ENCODE measurements at regions not wholly inside any gene's neighbourhood (a gene's known extent, or its start where the extent isn't known, plus 50 kb on each side); places are given as distances from the start of the nearest gene placed in this dataset.
"Not testable (repeated sequence)": the region's sequence is repeated elsewhere in the genome, so short reads cannot be mapped to it uniquely, and the experiment has no call there.

DNA sequence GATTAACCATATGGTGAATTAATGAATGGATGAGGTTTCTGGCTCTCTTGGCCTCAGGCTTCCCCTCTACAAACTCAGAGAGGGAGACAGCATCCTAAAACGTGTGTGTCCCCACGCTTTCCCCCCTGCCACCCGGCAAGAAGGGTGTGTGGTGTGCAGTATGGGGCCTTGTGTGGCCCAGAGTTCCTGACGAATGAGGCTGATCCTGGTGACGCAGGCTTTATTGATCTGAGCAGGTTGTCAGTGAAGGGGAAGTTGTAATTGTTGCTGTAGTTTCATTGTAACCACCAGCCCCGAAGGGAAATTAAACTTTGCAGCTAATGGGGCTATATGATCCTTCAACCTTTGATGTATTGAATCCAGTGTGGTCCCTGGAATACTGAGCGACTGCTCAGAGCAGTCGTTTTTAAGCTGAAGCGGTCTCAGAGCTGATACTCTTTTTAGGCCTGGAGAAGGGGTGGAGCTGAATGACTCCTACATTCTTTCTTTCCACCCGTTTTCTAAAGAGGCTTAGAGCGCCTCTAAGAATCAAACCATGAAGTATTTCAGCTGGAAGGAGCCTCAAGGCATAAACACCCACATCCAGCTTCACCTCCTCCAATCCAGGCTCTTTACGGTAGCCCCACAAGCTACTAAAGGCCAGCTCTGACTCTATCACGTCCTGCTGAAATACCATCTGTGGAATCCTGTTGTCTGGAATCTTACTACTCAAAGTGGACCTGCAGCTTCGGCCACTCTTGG lies 284.7 kb downstream of the MIAT start:
- Histone ChIP-seq H3K36me3 (ENCODE audit: control insufficient read depth, insufficient read depth, low read length) (no peaks in the 10 kb centered on the region), H3K4me1 (ENCODE audit: control insufficient read depth, insufficient read depth, low read length) (no peaks in the 10 kb centered on the region), H3K27me3 (ENCODE audit: control insufficient read depth, insufficient read depth, low read length) (peaks cover 17% of the 10 kb centered on the region), H3K4me3 (ENCODE audit: low read depth, low read length) (no peak overlapping the region), H3K9me3 (ENCODE audit: control insufficient read depth, insufficient read depth, low read length) (no peaks in the 10 kb centered on the region), H3K27ac (ENCODE audit: low read depth, low read length) (no peak overlapping the region)
- DNase-seq (ENCODE audit: low read depth in 4 of 6, low spot score in 6 of 6), result peak in 1 of 6 donors; percentile 64
- 57% methylated on average over 14 of the region's 14 CpGs for WGBS (ENCODE audit: insufficient coverage)

- Histone ChIP-seq H3K36me3 (ENCODE audit: control insufficient read depth, insufficient read depth, low read length) (no peaks in the 10 kb centered on the region), H3K4me3 (ENCODE audit: low read depth, low read length) (no peak overlapping the region), H3K27ac (ENCODE audit: low read depth, low read length) (no peak overlapping the region), H3K9me3 (ENCODE audit: control insufficient read depth, insufficient read depth, low read length) (no peaks in the 10 kb centered on the region), H3K4me1 (ENCODE audit: control insufficient read depth, insufficient read depth, low read length) (no peaks in the 10 kb centered on the region), H3K27me3 (ENCODE audit: control insufficient read depth, insufficient read depth, low read length) (peaks cover 17% of the 10 kb centered on the region)
- DNase-seq (ENCODE audit: low read depth in 4 of 6, low spot score in 6 of 6), result no peak
- WGBS (ENCODE audit: insufficient coverage), result 88% methylated on average over 3 of the region's 4 CpGs
These were observed 285.2 kb downstream of the MIAT start for GRCh38 chr22:26942637-26942957.

DNA sequence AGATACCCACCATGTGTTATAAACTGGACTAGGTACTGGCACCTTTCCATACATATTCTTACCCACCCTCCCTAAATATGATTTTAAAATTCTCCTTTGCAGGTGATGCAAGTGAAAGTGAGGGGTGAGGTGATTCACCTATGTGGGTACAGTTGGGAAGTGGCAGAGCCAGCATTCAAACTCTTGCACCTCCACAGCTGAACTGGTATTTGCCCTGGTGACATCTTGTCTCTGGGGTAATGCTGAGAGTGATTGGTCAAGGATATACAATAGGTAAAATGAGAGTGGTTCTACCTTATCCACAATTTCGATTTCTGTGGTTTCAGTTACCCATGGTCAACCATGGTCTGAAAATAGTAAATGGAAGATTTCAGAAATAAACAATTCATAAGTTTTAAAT lies 288.2 kb downstream of the MIAT start:
- H3K4me3 ChIP-seq (ENCODE audit: low read depth, low read length), result no peak overlapping the region
- H3K27ac ChIP-seq (ENCODE audit: low read depth, low read length), result no peak overlapping the region
- no CpG with 5 or more reads among the region's 1 CpG for WGBS (ENCODE audit: insufficient coverage)
- no peaks in the 10 kb centered on the region for H3K9me3 ChIP-seq (ENCODE audit: control insufficient read depth, insufficient read depth, low read length)
- DNase-seq (ENCODE audit: low read depth in 4 of 6, low spot score in 6 of 6), result no peak
- peaks cover 23% of the 10 kb centered on the region for H3K27me3 ChIP-seq (ENCODE audit: control insufficient read depth, insufficient read depth, low read length)
- no peaks in the 10 kb centered on the region for H3K4me1 ChIP-seq (ENCODE audit: control insufficient read depth, insufficient read depth, low read length)
- no peaks in the 10 kb centered on the region for H3K36me3 ChIP-seq (ENCODE audit: control insufficient read depth, insufficient read depth, low read length)

GRCh38 chr22:26949193-26949592 lies 291.8 kb downstream of the MIAT start:
- no CpG with 5 or more reads among the region's 3 CpGs for WGBS (ENCODE audit: insufficient coverage)
- Histone ChIP-seq H3K9me3 (ENCODE audit: control insufficient read depth, insufficient read depth, low read length) (no peaks in the 10 kb centered on the region), H3K4me1 (ENCODE audit: control insufficient read depth, insufficient read depth, low read length) (peaks cover 14% of the 10 kb centered on the region), H3K36me3 (ENCODE audit: control insufficient read depth, insufficient read depth, low read length) (no peaks in the 10 kb centered on the region), H3K27ac (ENCODE audit: low read depth, low read length) (no peak overlapping the region), H3K27me3 (ENCODE audit: control insufficient read depth, insufficient read depth, low read length) (peaks cover 26% of the 10 kb centered on the region), H3K4me3 (ENCODE audit: low read depth, low read length) (no peak overlapping the region)
- DNase-seq (ENCODE audit: low read depth in 4 of 6, low spot score in 6 of 6), result no peak

- Histone ChIP-seq H3K4me1 (ENCODE audit: control insufficient read depth, insufficient read depth, low read length) (peaks cover 14% of the 10 kb centered on the region), H3K27me3 (ENCODE audit: control insufficient read depth, insufficient read depth, low read length) (peaks cover 31% of the 10 kb centered on the region)
- no CpG with 5 or more reads among the region's 3 CpGs for WGBS (ENCODE audit: insufficient coverage)
- not testable (repeated sequence) for H3K36me3 ChIP-seq (ENCODE audit: control insufficient read depth, insufficient read depth, low read length); H3K9me3 ChIP-seq (ENCODE audit: control insufficient read depth, insufficient read depth, low read length); H3K27ac ChIP-seq (ENCODE audit: low read depth, low read length); H3K4me3 ChIP-seq (ENCODE audit: low read depth, low read length); DNase-seq (ENCODE audit: low read depth in 4 of 6, low spot score in 6 of 6)
These were observed 293.8 kb downstream of the MIAT start for GRCh38 chr22:26951139-26951538.

DNA sequence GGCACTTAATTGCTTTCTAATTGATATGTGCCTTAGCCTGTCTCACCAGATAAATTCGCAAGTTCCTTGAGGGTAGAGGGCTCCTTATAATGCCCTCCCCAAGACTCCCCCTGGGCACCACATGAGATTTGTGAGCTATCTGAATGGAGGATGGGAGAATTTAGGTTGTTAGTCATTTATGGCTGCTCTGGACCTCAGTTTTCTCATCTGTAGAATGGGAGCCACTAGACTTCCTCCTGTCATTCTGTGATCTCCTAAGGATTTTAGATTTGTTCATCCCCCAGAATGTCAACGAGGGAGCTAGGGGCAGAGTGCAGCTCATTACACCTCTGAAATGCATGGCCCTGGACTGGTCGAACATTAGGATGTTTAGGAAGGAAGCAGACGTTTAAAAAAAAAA lies 294.6 kb downstream of the MIAT start:
- no peak for DNase-seq (ENCODE audit: low read depth in 4 of 6, low spot score in 6 of 6)
- Histone ChIP-seq H3K27ac (ENCODE audit: low read depth, low read length) (no peak overlapping the region), H3K27me3 (ENCODE audit: control insufficient read depth, insufficient read depth, low read length) (peaks cover 23% of the 10 kb centered on the region), H3K36me3 (ENCODE audit: control insufficient read depth, insufficient read depth, low read length) (no peaks in the 10 kb centered on the region), H3K9me3 (ENCODE audit: control insufficient read depth, insufficient read depth, low read length) (no peaks in the 10 kb centered on the region), H3K4me1 (ENCODE audit: control insufficient read depth, insufficient read depth, low read length) (peaks cover 14% of the 10 kb centered on the region), H3K4me3 (ENCODE audit: low read depth, low read length) (no peak overlapping the region)
- 40% methylated on average over 2 of the region's 4 CpGs for WGBS (ENCODE audit: insufficient coverage)

DNA sequence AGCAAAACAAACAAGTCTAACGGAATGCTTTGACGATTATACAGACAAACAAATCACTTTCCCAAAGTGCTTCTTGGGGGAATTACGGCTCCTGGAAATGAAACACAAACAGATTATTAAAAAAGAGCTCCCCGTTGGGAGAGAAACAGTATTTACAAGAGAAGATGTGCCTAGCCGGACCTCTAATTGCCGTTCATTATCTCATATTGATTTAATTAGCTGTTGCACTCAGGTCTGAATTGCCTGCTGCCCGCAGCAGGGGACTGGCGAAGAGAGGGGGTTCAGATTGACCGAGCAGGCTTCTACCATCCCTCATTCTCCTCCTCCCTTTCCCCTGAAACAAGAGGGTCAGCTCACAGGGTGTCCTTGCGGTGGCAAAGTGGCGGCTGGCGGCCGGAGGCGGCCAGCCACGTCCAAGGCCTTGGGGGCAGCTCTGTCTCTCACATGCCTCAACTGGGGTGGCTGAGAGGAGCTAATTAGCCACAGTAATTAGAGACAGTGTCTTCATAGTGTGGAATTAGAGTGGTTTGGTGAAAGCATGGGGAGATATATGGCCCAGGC lies 295.1 kb downstream of the MIAT start:
- no peak overlapping the region for H3K4me3 ChIP-seq (ENCODE audit: low read depth, low read length)
- H3K4me1 ChIP-seq (ENCODE audit: control insufficient read depth, insufficient read depth, low read length), result peaks cover 14% of the 10 kb centered on the region
- H3K27ac ChIP-seq (ENCODE audit: low read depth, low read length), result no peak overlapping the region
- 12% methylated on average over 9 of the region's 15 CpGs for WGBS (ENCODE audit: insufficient coverage)
- no peaks in the 10 kb centered on the region for H3K36me3 ChIP-seq (ENCODE audit: control insufficient read depth, insufficient read depth, low read length)
- peak in 4 of 6 donors; percentile 27 to 97 (median 56) for DNase-seq (ENCODE audit: low read depth in 4 of 6, low spot score in 6 of 6)
- peaks cover 22% of the 10 kb centered on the region for H3K27me3 ChIP-seq (ENCODE audit: control insufficient read depth, insufficient read depth, low read length)
- H3K9me3 ChIP-seq (ENCODE audit: control insufficient read depth, insufficient read depth, low read length), result no peaks in the 10 kb centered on the region

DNA sequence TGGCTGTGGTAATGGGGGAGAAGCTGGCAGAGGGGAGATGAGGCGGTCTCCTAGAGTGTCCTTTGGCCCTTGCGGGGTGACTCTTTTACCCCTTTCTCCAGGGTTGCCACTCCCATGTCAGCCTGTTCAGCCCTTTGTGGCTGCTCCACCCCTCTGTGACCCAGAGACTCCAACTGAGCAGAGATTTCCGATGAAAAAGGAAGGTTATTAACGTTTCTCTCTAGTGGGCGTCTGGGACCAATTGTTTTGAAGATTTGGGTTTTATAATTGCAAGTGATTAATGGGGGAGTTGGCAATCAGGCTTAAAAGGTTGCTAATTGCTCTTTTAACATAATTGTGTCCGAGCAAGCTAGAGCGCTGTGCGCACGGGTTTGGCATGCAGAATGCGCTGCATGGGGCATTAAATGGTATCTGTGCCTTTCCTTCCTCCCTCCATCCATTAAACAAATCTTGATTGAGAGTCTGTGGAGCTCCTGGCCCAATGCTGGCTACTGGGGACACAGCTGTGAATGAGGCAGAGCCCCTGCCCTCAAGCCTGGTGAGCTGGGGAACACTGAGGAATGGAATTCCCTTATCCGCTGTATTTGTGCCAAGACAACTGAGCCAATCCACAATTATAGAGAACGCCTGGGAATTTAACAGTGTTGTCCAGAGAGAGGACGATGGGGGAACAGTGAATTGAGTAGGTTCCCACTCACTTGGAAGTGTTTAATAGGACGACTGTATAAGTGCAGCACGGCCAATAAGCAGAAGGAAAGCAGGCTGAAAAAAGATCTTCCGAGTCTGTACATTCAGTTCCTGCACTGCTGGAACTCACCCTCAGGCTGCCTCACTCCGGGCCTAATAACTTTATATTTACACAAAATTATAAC lies 295.9 kb downstream of the MIAT start:
- no peaks in the 10 kb centered on the region for H3K9me3 ChIP-seq (ENCODE audit: control insufficient read depth, insufficient read depth, low read length)
- H3K4me1 ChIP-seq (ENCODE audit: control insufficient read depth, insufficient read depth, low read length), result peaks cover 14% of the 10 kb centered on the region
- no peak overlapping the region for H3K27ac ChIP-seq (ENCODE audit: low read depth, low read length)
- WGBS (ENCODE audit: insufficient coverage), result 5% methylated on average over 10 of the region's 17 CpGs
- peaks cover 19% of the 10 kb centered on the region for H3K27me3 ChIP-seq (ENCODE audit: control insufficient read depth, insufficient read depth, low read length)
- no peaks in the 10 kb centered on the region for H3K36me3 ChIP-seq (ENCODE audit: control insufficient read depth, insufficient read depth, low read length)
- DNase-seq (ENCODE audit: low read depth in 4 of 6, low spot score in 6 of 6), result peak in 5 of 6 donors; percentile 26 to 90 (median 45)
- H3K4me3 ChIP-seq (ENCODE audit: low read depth, low read length), result no peak overlapping the region

DNA sequence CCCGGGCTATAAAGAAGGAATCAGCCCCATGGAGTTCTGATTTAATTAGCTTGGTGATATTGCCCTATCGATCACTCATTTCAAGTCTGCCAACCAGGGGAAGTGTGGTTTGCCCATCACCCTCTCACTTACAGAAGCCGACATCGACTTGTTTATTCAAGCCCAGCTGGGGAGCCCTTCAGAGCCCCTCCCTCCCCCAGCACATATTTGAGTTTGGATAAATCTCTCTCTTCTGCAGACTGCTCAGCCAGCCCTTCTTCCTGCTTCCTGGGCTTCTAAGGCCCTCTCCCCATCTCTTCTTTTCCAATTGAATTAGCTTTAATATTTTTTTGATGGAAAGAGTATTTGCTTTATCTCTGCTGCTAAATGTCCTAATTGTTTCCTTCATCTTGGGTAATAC lies 299.0 kb downstream of the MIAT start:
- Histone ChIP-seq H3K4me1 (ENCODE audit: control insufficient read depth, insufficient read depth, low read length) (peaks cover 14% of the 10 kb centered on the region), H3K27ac (ENCODE audit: low read depth, low read length) (no peak overlapping the region), H3K27me3 (ENCODE audit: control insufficient read depth, insufficient read depth, low read length) (peaks cover 35% of the 10 kb centered on the region), H3K4me3 (ENCODE audit: low read depth, low read length) (no peak overlapping the region), H3K36me3 (ENCODE audit: control insufficient read depth, insufficient read depth, low read length) (no peaks in the 10 kb centered on the region), H3K9me3 (ENCODE audit: control insufficient read depth, insufficient read depth, low read length) (no peaks in the 10 kb centered on the region)
- WGBS (ENCODE audit: insufficient coverage), result 35% methylated on average over 4 of the region's 4 CpGs
- peak in 2 of 6 donors; percentile 41 to 59 for DNase-seq (ENCODE audit: low read depth in 4 of 6, low spot score in 6 of 6)

All from spinal cord (tissue), 9 donors.